22Rv1 (cell line): ENCODE measurements at regions not wholly inside any gene's neighbourhood (a gene's known extent, or its start where the extent isn't known, plus 50 kb on each side); places are given as distances from the start of the nearest gene placed in this dataset.

ENCODE experiments used
- CTCF ChIP-seq: fragments of 450-650 bp; IDR thresholded peaks from 2 replicates; pipeline ENCODE4 v1.5.1; 2017; ENCODE audit warnings: mild to moderate bottlenecking
- ZFX ChIP-seq: fragments of 450-650 bp; IDR thresholded peaks from 2 replicates; pipeline ENCODE4 v1.6.1; 2017; ENCODE audit warnings: antibody characterized with exemption, borderline replicate concordance

- no peak for TF ChIP-seq CTCF
- TF ChIP-seq ZFX: no peak
Observed at GRCh38 chr14:36452860-36453259, 67.2 kb downstream of the NKX2-1 start.
